GM23338 (cell line): ENCODE measurements at regions not wholly inside any gene's neighbourhood (a gene's known extent, or its start where the extent isn't known, plus 50 kb on each side); places are given as distances from the start of the nearest gene placed in this dataset.

ENCODE experiments used
- ATAC-seq: fragments of 200-7000 bp; cut with Tn5 transposase; 3 replicates; pipeline ENCODE4 v1.9.1; 2020
- DNase-seq: peaks from one replicate; pipeline ENCODE4 v3.0.0-alpha.2; 2015; ENCODE audit warnings: low spot score
- H2AFZ ChIP-seq: fragments of 200-600 bp; sonication (generic); 2 replicates; pipeline ENCODE4 v1.8.0; 2016; ENCODE audit warnings: antibody characterized with exemption, mild to moderate bottlenecking, moderate library complexity
- H3F3A ChIP-seq: fragments of 200-600 bp; sonication (generic); replicated peaks from 2 replicates; pipeline ENCODE4 v1.8.0; 2017; ENCODE audit warnings: antibody characterized with exemption, mixed run types, low read depth
- H3K27ac ChIP-seq: fragments of 200-600 bp; sonication (generic); 2 replicates; pipeline ENCODE4 v1.6.1; 2016; ENCODE audit warnings: low read depth
- H3K27me3 ChIP-seq: fragments of 200-600 bp; sonication (generic); 2 replicates; pipeline ENCODE4 v1.8.0; 2016; ENCODE audit warnings: mild to moderate bottlenecking, mixed run types, moderate library complexity; ENCODE audit not compliant: insufficient read depth
- H3K36me3 ChIP-seq: fragments of 200-600 bp; sonication (generic); 2 replicates; pipeline ENCODE4 v1.8.0; 2016; ENCODE audit warnings: mild to moderate bottlenecking; ENCODE audit not compliant: insufficient read depth
- H3K4me1 ChIP-seq: fragments of 200-600 bp; sonication (generic); 2 replicates; pipeline ENCODE4 v1.8.0; 2016; ENCODE audit warnings: mild to moderate bottlenecking, moderate library complexity; ENCODE audit not compliant: insufficient read depth
- H3K4me2 ChIP-seq: fragments of 200-600 bp; sonication (generic); 2 replicates; pipeline ENCODE4 v1.7.1; 2017; ENCODE audit warnings: mixed run types
- H3K4me3 ChIP-seq: fragments of 200-600 bp; sonication (generic); 2 replicates; pipeline ENCODE4 v1.6.1; 2016; ENCODE audit warnings: mixed run types
- H3K79me2 ChIP-seq: fragments of 200-600 bp; sonication (generic); replicated peaks from 2 replicates; pipeline ENCODE4 v1.8.0; 2017; ENCODE audit warnings: mild to moderate bottlenecking; ENCODE audit not compliant: insufficient read depth
- H3K9me2 ChIP-seq: fragments of 200-600 bp; sonication (generic); 2 replicates; pipeline ENCODE4 v1.8.0; 2017; ENCODE audit not compliant: insufficient read depth
- H4K20me1 ChIP-seq: fragments of 200-600 bp; sonication (generic); replicated peaks from 2 replicates; pipeline ENCODE4 v1.8.0; 2017; ENCODE audit warnings: mild to moderate bottlenecking; ENCODE audit not compliant: insufficient read depth
- H3K27ac Mint-ChIP-seq: 2 replicates; pipeline ENCODE4 v1.8.0; 2020; ENCODE audit warnings: inconsistent platforms, mild to moderate bottlenecking, moderate library complexity, mixed read lengths
- H3K27me3 Mint-ChIP-seq: 3 replicates; pipeline ENCODE4 v1.8.0; 2022; ENCODE audit warnings: low read depth, mild to moderate bottlenecking, moderate library complexity, mixed read lengths, inconsistent platforms; ENCODE audit not compliant: insufficient read depth, poor library complexity
- H3K36me3 Mint-ChIP-seq: 3 replicates; pipeline ENCODE4 v1.8.0; 2021; ENCODE audit warnings: low read depth, mild to moderate bottlenecking, inconsistent platforms, moderate library complexity, mixed read lengths
- H3K4me1 Mint-ChIP-seq: 3 replicates; pipeline ENCODE4 v1.8.0; 2020; ENCODE audit warnings: mild to moderate bottlenecking, inconsistent platforms, mixed read lengths
- H3K4me3 Mint-ChIP-seq: 3 replicates; pipeline ENCODE4 v1.8.0; 2021; ENCODE audit warnings: moderate library complexity, mild to moderate bottlenecking, inconsistent platforms, mixed read lengths
- H3K9me3 Mint-ChIP-seq: 3 replicates; pipeline ENCODE4 v1.8.0; 2020; ENCODE audit warnings: moderate library complexity, mild to moderate bottlenecking, inconsistent platforms, mixed read lengths
- CREB1 ChIP-seq: fragments of 250-450 bp; sonication (Bioruptor Pico); IDR thresholded peaks from 2 replicates; pipeline ENCODE4 v1.5.0; 2020; ENCODE audit warnings: low read depth, mild to moderate bottlenecking, moderate library complexity
- CTCF ChIP-seq, 2 experiments: fragments of 200-600 bp in 1 of 2; sonication (generic) in 1 of 2; conservative IDR thresholded peaks; 2 replicates each; pipeline versions ENCODE4 v1.5.1 to v1.6.1; 2016 to 2017; ENCODE audit warnings: antibody characterized with exemption in 2 of 2, low read depth in 2 of 2, mild to moderate bottlenecking in 2 of 2, moderate library complexity in 1 of 2
- ETS1 ChIP-seq: IDR thresholded peaks from 2 replicates; pipeline ENCODE4 v1.6.1; 2016; ENCODE audit warnings: antibody characterized with exemption
- EZH2 ChIP-seq: fragments of 200-600 bp; sonication (generic); IDR thresholded peaks from one replicate; pipeline ENCODE4 v1.8.0; 2017; ENCODE audit warnings: antibody characterized with exemption, mild to moderate bottlenecking, low read depth; ENCODE audit not compliant: unreplicated experiment
- EZH2phosphoT487 ChIP-seq: fragments of 200-600 bp; sonication (generic); IDR thresholded peaks from one replicate; pipeline ENCODE4 v1.8.1; 2018; ENCODE audit warnings: antibody characterized with exemption; ENCODE audit not compliant: unreplicated experiment
- JUNB ChIP-seq: IDR thresholded peaks from one replicate; pipeline ENCODE4 v1.6.1; 2016; ENCODE audit warnings: antibody characterized with exemption; ENCODE audit not compliant: unreplicated experiment
- NANOG ChIP-seq: IDR thresholded peaks from 2 replicates; pipeline ENCODE4 v1.6.1; 2016; ENCODE audit warnings: antibody characterized with exemption, borderline replicate concordance
- POLR2AphosphoS5 ChIP-seq: IDR thresholded peaks from 2 replicates; pipeline ENCODE4 v1.6.1; 2016; ENCODE audit warnings: antibody characterized with exemption, low read depth
- REST ChIP-seq: IDR thresholded peaks from one replicate; pipeline ENCODE4 v1.6.1; 2018; ENCODE audit warnings: antibody characterized with exemption; ENCODE audit not compliant: unreplicated experiment
- STAT1 ChIP-seq: IDR thresholded peaks from one replicate; pipeline ENCODE4 v1.6.1; 2016; ENCODE audit warnings: antibody characterized with exemption; ENCODE audit not compliant: unreplicated experiment
- ZNF114 ChIP-seq: fragments of 250-450 bp; sonication (Bioruptor Pico); IDR thresholded peaks from 2 replicates; pipeline ENCODE4 v1.5.0; 2020; ENCODE audit warnings: mild to moderate bottlenecking, moderate library complexity
- ZNF331 ChIP-seq: fragments of 250-450 bp; sonication (Bioruptor Pico); IDR thresholded peaks from 2 replicates; pipeline ENCODE4 v1.5.0; 2020; ENCODE audit warnings: low read depth, mild to moderate bottlenecking, moderate library complexity
- ZNF462 ChIP-seq: fragments of 250-450 bp; sonication (Bioruptor Pico); IDR thresholded peaks from 2 replicates; pipeline ENCODE4 v1.5.0; 2020; ENCODE audit warnings: mild to moderate bottlenecking, moderate library complexity

GRCh38 chr17:21843318-21843865, 151.1 kb downstream of the KCNJ18 start:
- H3K79me2 ChIP-seq: no peaks in the 10 kb centered on the region
- no peak overlapping the region for H3K27ac Mint-ChIP-seq
- ATAC-seq (no peak), DNase-seq (no peak)
- no peak overlapping the region for H3K27ac ChIP-seq
- no peak overlapping the region for H3K4me2 ChIP-seq
- no peaks in the 10 kb centered on the region for H4K20me1 ChIP-seq
- no peaks in the 10 kb centered on the region for H3K27me3 ChIP-seq
- H3K4me1 ChIP-seq: no peaks in the 10 kb centered on the region
- no peaks in the 10 kb centered on the region for H3K4me1 Mint-ChIP-seq
- peaks cover 2% of the 10 kb centered on the region for H3K27me3 Mint-ChIP-seq
- peaks cover 3% of the 10 kb centered on the region; the same call in 1 of the 2 replicates for H3K36me3 ChIP-seq
- H3K4me3 Mint-ChIP-seq: no peak overlapping the region
- H3K9me3 Mint-ChIP-seq: peaks cover 50% of the 10 kb centered on the region
- no peaks in the 10 kb centered on the region for H3F3A ChIP-seq
- no peak overlapping the region for H3K4me3 ChIP-seq
- peaks cover 27% of the 10 kb centered on the region; the same call in 2 of the 3 replicates for H3K36me3 Mint-ChIP-seq
- TF ChIP-seq JUNB (no peak), EZH2phosphoT487 (no peak), CTCF (conservative IDR thresholded peaks at IDR 0.05; ENCODE audit: low read depth in 2 of 2) (no peak), STAT1 (no peak), ZNF331 (CRISPR knock-in tag) (no peak), CREB1 (no peak), POLR2AphosphoS5 (no peak), ETS1 (no peak), ZNF114 (no peak), ZNF462 (no peak), REST (no peak), NANOG (no peak), EZH2 (no peak)
- no peak overlapping the region for H2AFZ ChIP-seq
- no peaks in the 10 kb centered on the region for H3K9me2 ChIP-seq
